ENCODE measurements at regions not wholly inside any gene's neighbourhood (a gene's known extent, or its start where the extent isn't known, plus 50 kb on each side); places are given as distances from the start of the nearest gene placed in this dataset.
A peak's percentile ranks its signal among the peaks of the same experiment; 100 is the strongest.
"Not testable (repeated sequence)": the region's sequence is repeated elsewhere in the genome, so short reads cannot be mapped to it uniquely, and the experiment has no call there.

DNA sequence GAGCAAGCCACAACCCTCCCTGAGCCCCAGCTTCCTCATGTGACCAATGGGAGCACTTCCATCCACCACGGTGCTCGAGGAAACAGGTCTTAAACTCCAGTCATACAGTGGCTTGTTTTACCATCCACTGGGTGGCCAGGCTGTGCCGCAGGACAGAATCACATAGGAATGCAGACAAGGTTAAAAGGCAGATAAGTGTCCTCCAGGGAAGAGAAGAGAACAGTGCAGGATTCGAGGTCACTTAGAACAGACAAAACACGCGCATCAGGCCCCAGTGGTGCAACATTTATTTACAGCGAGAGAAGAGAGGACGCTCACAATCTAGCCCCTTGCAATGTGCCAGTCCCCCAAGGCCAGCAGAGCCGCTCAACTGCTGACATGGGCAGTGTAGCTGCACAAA, 92.8 kb downstream of the TMEM130 start:
- no peak for DNase-seq

- DNase-seq: no peak
These were observed 91.4 kb downstream of the TMEM130 start for GRCh38 chr7:98778421-98778820.

DNA sequence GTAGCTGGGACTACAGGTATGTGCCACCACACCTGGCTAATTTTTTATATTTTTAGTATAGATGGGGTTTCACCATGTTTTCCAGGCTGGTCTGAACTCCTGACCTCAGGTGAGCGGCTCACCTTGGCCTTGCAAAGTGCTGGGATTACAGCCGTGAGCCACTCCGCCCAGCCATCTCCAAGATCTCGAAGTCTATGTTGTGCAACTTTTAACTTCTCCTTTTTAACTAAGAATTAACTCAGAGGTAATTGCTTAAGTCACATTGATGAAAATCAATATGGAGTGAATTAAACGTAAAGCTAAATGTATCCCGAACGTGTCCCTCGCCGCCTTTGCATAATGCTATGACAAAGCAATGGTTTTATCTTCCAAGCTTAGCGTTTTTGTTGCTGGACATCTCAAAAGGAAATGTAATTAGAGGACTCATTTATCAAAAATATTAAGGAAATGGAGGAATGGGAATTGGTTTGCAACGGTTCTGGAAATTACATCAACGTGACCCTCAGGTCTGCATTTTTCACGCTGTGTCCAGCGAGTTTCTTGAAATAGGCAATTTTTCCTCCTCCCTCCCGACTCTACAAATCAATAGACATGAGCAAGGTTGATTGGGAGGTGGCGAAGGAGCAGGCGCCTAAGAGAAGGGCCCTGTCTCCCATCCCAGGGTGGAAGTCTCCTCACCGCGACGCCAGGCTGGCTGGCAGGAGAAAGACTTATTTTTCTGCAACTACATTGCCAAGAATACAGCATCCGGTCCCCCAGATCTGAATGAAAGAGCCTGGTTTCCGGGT, 89.8 kb downstream of the TMEM130 start:
- DNase-seq: no peak

DNA sequence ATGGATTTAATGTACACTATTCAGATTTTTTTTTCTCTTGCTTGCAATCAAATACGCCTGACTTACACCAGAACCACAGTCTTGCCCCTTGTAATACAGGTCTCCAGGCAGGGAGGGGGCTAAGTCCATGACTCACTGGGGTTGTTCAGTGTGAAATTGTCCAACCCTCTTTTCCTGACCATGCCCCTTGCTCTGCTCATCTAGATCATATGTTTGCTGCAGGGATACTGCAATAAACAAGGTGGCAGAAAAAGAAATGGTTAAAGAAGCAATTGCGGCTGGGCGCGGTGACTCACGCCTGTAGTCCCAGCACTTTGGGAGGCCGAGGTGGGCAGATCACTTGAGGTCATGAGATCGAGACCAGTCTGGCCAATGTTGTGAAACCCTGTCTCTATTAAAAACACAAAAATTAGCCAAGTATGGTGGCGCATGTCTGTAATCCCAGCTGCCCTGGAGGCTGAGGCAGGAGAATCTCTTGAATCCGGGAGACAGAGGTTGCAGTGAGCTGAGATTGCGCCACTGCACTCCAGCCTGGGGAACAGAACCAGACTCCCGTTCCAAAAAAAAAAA, 85.5 kb downstream of the TMEM130 start:
- DNase-seq: no peak

DNA sequence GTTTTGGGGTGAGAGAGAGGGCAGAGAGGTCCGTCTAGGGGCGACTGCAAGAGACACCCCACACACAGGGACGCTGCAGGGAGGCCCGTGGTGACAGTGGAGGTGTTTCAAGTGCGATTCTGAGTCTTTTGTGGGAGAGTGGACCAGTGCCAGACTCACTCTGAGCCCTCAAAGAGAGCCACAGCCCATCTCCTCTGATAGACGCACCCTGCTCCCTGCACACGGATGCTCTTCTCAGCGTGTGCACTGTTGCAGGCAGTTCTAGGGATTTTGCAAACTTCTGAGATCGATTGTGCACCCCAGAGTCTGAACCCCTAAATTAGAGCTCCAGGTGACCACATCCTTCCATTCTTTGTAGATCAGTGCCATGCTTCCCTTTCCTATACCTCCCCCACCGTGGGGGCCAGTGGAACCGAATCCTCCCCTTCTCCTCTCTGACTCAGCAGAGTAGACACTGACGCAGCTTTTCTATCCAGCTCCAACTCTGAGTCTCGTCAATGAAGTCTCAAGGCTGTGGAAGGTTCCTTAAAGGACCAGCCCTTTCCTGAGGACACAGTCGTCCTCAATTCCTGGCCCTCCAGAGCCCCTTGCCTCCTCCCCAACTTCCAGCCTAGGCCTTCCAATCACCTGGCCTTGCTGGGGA, 83.8 kb downstream of the TMEM130 start:
- no peak for DNase-seq

GRCh38 chr7:98788966-98789365, 80.8 kb downstream of the TMEM130 start:
- no peak for DNase-seq

GRCh38 chr7:98794453-98794852, 75.4 kb downstream of the TMEM130 start:
- not testable (repeated sequence) for DNase-seq

GRCh38 chr7:98795741-98796493, 73.9 kb downstream of the TMEM130 start:
- peak; percentile 39 for DNase-seq

Measured in fibroblast of skin of right quadriceps (primary cell).